Endothelial cell of umbilical vein (primary cell): ENCODE measurements at regions not wholly inside any gene's neighbourhood (a gene's known extent, or its start where the extent isn't known, plus 50 kb on each side); places are given as distances from the start of the nearest gene placed in this dataset.

Experiments used
- BruUV-seq: library from RNA; stranded (reverse); fragments of 400-500 nt; replicated peaks from 2 replicates; lab custom pipeline; 2021; lab: Mats Ljungman, UMichigan
- CTCF ChIA-PET: fragments of 300-600, 350-600 bp; sonication (Branson Sonifier 250); formaldehyde crosslinking; loops from one replicate; lab custom pipeline; 2021; ENCODE audit warnings: antibody characterized with exemption, inconsistent platforms; lab: Charles Lee
- POLR2A ChIA-PET: fragments of 300-600, 350-600 bp; sonication (Branson Sonifier 250); formaldehyde crosslinking; loops from one replicate; lab custom pipeline; 2021; ENCODE audit warnings: antibody characterized with exemption, inconsistent platforms; lab: Charles Lee
- DNase-seq: peaks from one replicate; pipeline ENCODE4 v3.0.0-alpha.2; 2011; ENCODE audit warnings: low read depth, low spot score
- FAIRE-seq: peaks from 2 replicates; lab custom pipeline; 2011; peaks lifted over from hg19 to GRCh38; lab: Jason Lieb, UNC
- H2AFZ ChIP-seq: 2 replicates; pipeline ENCODE4 v1.6.0; 2012; ENCODE audit warnings: low read depth, low read length, control low read depth, inconsistent platforms
- H3K27ac ChIP-seq: 2 replicates; pipeline ENCODE4 v1.5.1; 2011; ENCODE audit warnings: low read depth, mild to moderate bottlenecking, control low read depth, low read length, moderate library complexity; ENCODE audit not compliant: insufficient read depth
- H3K27me3 ChIP-seq, 2 experiments: 2 replicates each; pipeline versions ENCODE4 v1.6.0 to v1.6.1; 2011; ENCODE audit warnings: low read length in 2 of 2, mixed read lengths in 1 of 2; ENCODE audit not compliant: control insufficient read depth in 2 of 2, insufficient read depth in 2 of 2
- H3K36me3 ChIP-seq, 2 experiments: 2 replicates in 1 of 2; 3 replicates in 1 of 2; pipeline ENCODE4 v1.5.1; 2011; ENCODE audit warnings: low read length in 2 of 2, mild to moderate bottlenecking in 1 of 2, moderate library complexity in 1 of 2; ENCODE audit not compliant: control insufficient read depth in 2 of 2, insufficient read depth in 2 of 2; ENCODE audit errors: extremely low read depth in 1 of 2
- H3K4me1 ChIP-seq: 3 replicates; pipeline ENCODE4 v1.5.1; 2011; ENCODE audit warnings: mild to moderate bottlenecking, low read length; ENCODE audit not compliant: control insufficient read depth, insufficient read depth; ENCODE audit errors: extremely low read depth
- H3K4me2 ChIP-seq: 2 replicates; pipeline ENCODE4 v1.6.1; 2011; ENCODE audit warnings: low read length, control low read depth, mixed read lengths; ENCODE audit not compliant: insufficient read depth
- H3K4me3 ChIP-seq, 3 experiments: fragments of 200-600 bp in 1 of 3; sonication (generic), shearing (Covaris generic) in 1 of 3; replicated peaks in 1 of 3; 2 replicates each; pipeline ENCODE4 v1.5.1; 2011 to 2016; ENCODE audit warnings: control low read depth in 3 of 3, low read length in 3 of 3, mild to moderate bottlenecking in 2 of 3, inconsistent platforms in 1 of 3, low read depth in 1 of 3, moderate library complexity in 1 of 3; ENCODE audit not compliant: insufficient read depth in 1 of 3
- H3K79me2 ChIP-seq: 2 replicates; pipeline ENCODE4 v1.6.0; 2012; ENCODE audit warnings: low read length, inconsistent platforms; ENCODE audit not compliant: control insufficient read depth, insufficient read depth
- H3K9ac ChIP-seq: replicated peaks from 2 replicates; pipeline ENCODE3; 2011; ENCODE audit warnings: low read length, control low read depth; ENCODE audit not compliant: insufficient read depth; ENCODE audit errors: extremely low read depth
- H3K9me1 ChIP-seq: replicated peaks from 3 replicates; pipeline ENCODE4 v1.6.0; 2011; ENCODE audit warnings: mild to moderate bottlenecking, low read length; ENCODE audit not compliant: control insufficient read depth, insufficient read depth; ENCODE audit errors: extremely low read depth
- H3K9me3 ChIP-seq: replicated peaks from 2 replicates; pipeline ENCODE4 v1.5.1; 2012; ENCODE audit warnings: low read length, inconsistent platforms; ENCODE audit not compliant: control insufficient read depth, insufficient read depth
- H4K20me1 ChIP-seq: replicated peaks from 2 replicates; pipeline ENCODE3; 2011; ENCODE audit warnings: mild to moderate bottlenecking, low read length; ENCODE audit not compliant: control insufficient read depth, insufficient read depth; ENCODE audit errors: extremely low read depth
- CTCF ChIP-seq, 2 donors: IDR thresholded peaks; 1 replicate in 1 of 2; 2 replicates in 1 of 2; pipeline ENCODE4 v1.5.1; 2011; ENCODE audit warnings: low read length in 2 of 2, mild to moderate bottlenecking in 2 of 2, moderate library complexity in 2 of 2, control low read depth in 1 of 2, inconsistent platforms in 1 of 2, low read depth in 1 of 2; ENCODE audit not compliant: insufficient read depth in 1 of 2; ENCODE audit errors: extremely low read depth in 1 of 2
- EZH2 ChIP-seq: IDR thresholded peaks from 2 replicates; pipeline ENCODE4 v1.6.1; 2012; ENCODE audit warnings: borderline replicate concordance, low read depth, mild to moderate bottlenecking, moderate library complexity, low read length, inconsistent platforms; ENCODE audit not compliant: severe bottlenecking
- FOS ChIP-seq: IDR thresholded peaks from 2 replicates; pipeline ENCODE4 v1.6.1; 2011; ENCODE audit warnings: mild to moderate bottlenecking, low read length, moderate library complexity, borderline replicate concordance; ENCODE audit not compliant: insufficient read depth
- GATA2 ChIP-seq: IDR thresholded peaks from 2 replicates; pipeline ENCODE4 v1.7.0; 2011; ENCODE audit warnings: low read depth, mild to moderate bottlenecking, moderate library complexity, mixed read lengths, low read length; ENCODE audit not compliant: insufficient read length, insufficient read depth
- JUN ChIP-seq: IDR thresholded peaks from 2 replicates; pipeline ENCODE4 v1.6.1; 2011; ENCODE audit warnings: borderline replicate concordance, low read depth; ENCODE audit not compliant: insufficient read length, insufficient read depth
- MAX ChIP-seq: IDR thresholded peaks from 2 replicates; pipeline ENCODE4 v1.6.1; 2011; ENCODE audit not compliant: insufficient read depth, insufficient read length
- MYC ChIP-seq: IDR thresholded peaks from one replicate; pipeline ENCODE4 v1.6.1; 2011; ENCODE audit warnings: mild to moderate bottlenecking, low read depth, low read length
- POLR2A ChIP-seq: IDR thresholded peaks from 2 replicates; pipeline ENCODE4 v1.6.1; 2012; ENCODE audit warnings: low read depth, mild to moderate bottlenecking, control low read depth, low read length
- POLR2AphosphoS5 ChIP-seq: IDR thresholded peaks from 2 replicates; pipeline ENCODE4 v1.6.1; 2012; ENCODE audit warnings: low read depth, mild to moderate bottlenecking, control low read depth, low read length, moderate library complexity; ENCODE audit not compliant: insufficient read depth
- dilution Hi-C: fragments of 300-500 bp; cut with MboI; formaldehyde crosslinking; loops from one replicate; pipeline ENCODE4 v1.15.0; 2019; ENCODE audit warnings: low sequenced_read_pairs; ENCODE audit not compliant: extremely low pct_ligation_motif_present
- intact Hi-C: fragments of 100-400 bp; cut with micrococcal nuclease; formaldehyde crosslinking; loops from one replicate; pipeline ENCODE4 v1.10.0; 2022

GRCh38 chr13:74006666-74007065 is 127.5 kb downstream of the KLF12 start:
- Histone ChIP-seq H3K79me2 (peaks cover 13% of the 10 kb centered on the region), H3K4me1 (no peaks in the 10 kb centered on the region), H4K20me1 (no peaks in the 10 kb centered on the region), H3K36me3 (no peaks in the 10 kb centered on the region), H3K9ac (no peak overlapping the region), H3K9me3 (no peaks in the 10 kb centered on the region), H3K4me3 (no peak overlapping the region), H3K4me2 (no peak overlapping the region), H2AFZ (no peak overlapping the region), H3K27me3 (no peaks in the 10 kb centered on the region), H3K9me1 (no peaks in the 10 kb centered on the region), H3K27ac (no peak overlapping the region)
- FAIRE-seq (no peak), DNase-seq (no peak)
- intact Hi-C loops (no loop called here), dilution Hi-C loops (no loop called here)
- no TSS peak for BruUV-seq
- TF ChIP-seq JUN (no peak), MYC (no peak), POLR2AphosphoS5 (no peak), EZH2 (no peak), GATA2 (no peak), FOS (no peak), CTCF (IDR thresholded peaks at IDR 0.05; ENCODE audit: extremely low read depth in 1 of 2, insufficient read depth in 1 of 2, low read depth in 1 of 2, low read length in 2 of 2) (no peak), POLR2A (no peak), MAX (no peak)
- POLR2A ChIA-PET, result no interaction called here
- CTCF ChIA-PET, result no interaction called here
